ENCODE measurements at regions not wholly inside any gene's neighbourhood (a gene's known extent, or its start where the extent isn't known, plus 50 kb on each side); places are given as distances from the start of the nearest gene placed in this dataset.

- Mint-ChIP-seq H3K9me3 (peaks cover 23% of the 10 kb centered on the region), H3K27me3 (ENCODE audit: insufficient read depth) (0 out of 2 replicates have a peak, but pooled peaks cover 2% of the 10 kb centered on the region), H3K36me3 (ENCODE audit: low read depth) (no peaks in the 10 kb centered on the region), H3K4me3 (no peak overlapping the region), H3K4me1 (ENCODE audit: low read depth) (no peaks in the 10 kb centered on the region), H3K27ac (no peak overlapping the region)
- TF ChIP-seq CTCF (IDR thresholded peaks at IDR 0.05) = no peak
- no peak for DNase-seq
These were observed 524.2 kb upstream of the EEF2KMT start for GRCh38 chr16:5621826-5622225.

- H3K27ac Mint-ChIP-seq = no peak overlapping the region
- no peak overlapping the region for H3K4me3 Mint-ChIP-seq
- DNase-seq = no peak
- H3K9me3 Mint-ChIP-seq = peaks cover 12% of the 10 kb centered on the region
- no peak for TF ChIP-seq CTCF (IDR thresholded peaks at IDR 0.05)
- peaks cover 9% of the 10 kb centered on the region for H3K27me3 Mint-ChIP-seq (ENCODE audit: insufficient read depth)
- no peaks in the 10 kb centered on the region for H3K36me3 Mint-ChIP-seq (ENCODE audit: low read depth)
- no peaks in the 10 kb centered on the region for H3K4me1 Mint-ChIP-seq (ENCODE audit: low read depth)
These were observed 521.7 kb upstream of the EEF2KMT start for GRCh38 chr16:5619304-5619703.

- H3K9me3 Mint-ChIP-seq = peaks cover 17% of the 10 kb centered on the region
- no peak for TF ChIP-seq CTCF (IDR thresholded peaks at IDR 0.05)
- DNase-seq = no peak
- no peaks in the 10 kb centered on the region for H3K36me3 Mint-ChIP-seq (ENCODE audit: low read depth)
- no peak overlapping the region for H3K27ac Mint-ChIP-seq
- H3K4me1 Mint-ChIP-seq (ENCODE audit: low read depth) = no peaks in the 10 kb centered on the region
- peaks cover 9% of the 10 kb centered on the region for H3K27me3 Mint-ChIP-seq (ENCODE audit: insufficient read depth)
- no peak overlapping the region for H3K4me3 Mint-ChIP-seq
These were observed 519.2 kb upstream of the EEF2KMT start for GRCh38 chr16:5616841-5617240.

GRCh38 chr16:5615868-5616642 is 518.5 kb upstream of the EEF2KMT start:
- DNase-seq = peak; percentile 30
- H3K36me3 Mint-ChIP-seq (ENCODE audit: low read depth) = peaks cover 4% of the 10 kb centered on the region
- peak; percentile 85 for TF ChIP-seq CTCF (IDR thresholded peaks at IDR 0.05)
- H3K27ac Mint-ChIP-seq = no peak overlapping the region
- peaks cover 9% of the 10 kb centered on the region for H3K27me3 Mint-ChIP-seq (ENCODE audit: insufficient read depth)
- H3K4me3 Mint-ChIP-seq = peak overlapping the region; percentile 46; the same call in 1 of the 2 replicates
- H3K9me3 Mint-ChIP-seq = peaks cover 17% of the 10 kb centered on the region
- H3K4me1 Mint-ChIP-seq (ENCODE audit: low read depth) = no peaks in the 10 kb centered on the region

- Mint-ChIP-seq H3K27ac (no peak overlapping the region), H3K9me3 (peaks cover 13% of the 10 kb centered on the region), H3K27me3 (ENCODE audit: insufficient read depth) (peaks cover 2% of the 10 kb centered on the region; the same call in 1 of the 2 replicates), H3K36me3 (ENCODE audit: low read depth) (peaks cover 6% of the 10 kb centered on the region), H3K4me1 (ENCODE audit: low read depth) (no peaks in the 10 kb centered on the region), H3K4me3 (no peak overlapping the region)
- no peak for DNase-seq
- no peak for TF ChIP-seq CTCF (IDR thresholded peaks at IDR 0.05)
These were observed 509.6 kb upstream of the EEF2KMT start for GRCh38 chr16:5607169-5607568.
